Osteoblast (primary cell): ENCODE measurements at regions not wholly inside any gene's neighbourhood (a gene's known extent, or its start where the extent isn't known, plus 50 kb on each side); places are given as distances from the start of the nearest gene placed in this dataset.

ENCODE experiments used
- DNase-seq: peaks from one replicate; pipeline ENCODE4 v3.0.0; 2011; ENCODE audit warnings: low spot score, mixed read lengths; ENCODE audit not compliant: insufficient read length; ENCODE audit errors: missing footprints
- H2AFZ ChIP-seq: 2 replicates; pipeline ENCODE4 v1.6.0; 2011; ENCODE audit warnings: mild to moderate bottlenecking, low read length
- H3K27ac ChIP-seq: 2 replicates; pipeline ENCODE4 v1.5.1; 2011; ENCODE audit warnings: mild to moderate bottlenecking, low read depth, low read length, moderate library complexity
- H3K27me3 ChIP-seq: 2 replicates; pipeline ENCODE4 v1.6.0; 2012; ENCODE audit warnings: mild to moderate bottlenecking, control low read depth, inconsistent platforms, low read length, moderate library complexity; ENCODE audit not compliant: insufficient read depth
- H3K36me3 ChIP-seq: 2 replicates; pipeline ENCODE4 v1.5.1; 2011; ENCODE audit warnings: mild to moderate bottlenecking, low read length, control low read depth, moderate library complexity; ENCODE audit not compliant: insufficient read depth
- H3K4me1 ChIP-seq: 2 replicates; pipeline ENCODE4 v1.5.1; 2011; ENCODE audit warnings: mild to moderate bottlenecking, low read length, control low read depth, moderate library complexity; ENCODE audit not compliant: insufficient read depth
- H3K4me2 ChIP-seq: 2 replicates; pipeline ENCODE4 v1.6.0; 2011; ENCODE audit warnings: mild to moderate bottlenecking, low read length; ENCODE audit not compliant: insufficient read depth
- H3K4me3 ChIP-seq: fragments of 200-600 bp; sonication (generic); 3 replicates; pipeline ENCODE4 v1.5.1; 2012; ENCODE audit warnings: mild to moderate bottlenecking, low read length, inconsistent platforms; ENCODE audit not compliant: insufficient read depth
- H3K79me2 ChIP-seq: 2 replicates; pipeline ENCODE4 v1.6.0; 2012; ENCODE audit warnings: mild to moderate bottlenecking, low read length, control low read depth, inconsistent platforms; ENCODE audit not compliant: insufficient read depth
- H3K9me3 ChIP-seq: 2 replicates; pipeline ENCODE4 v1.5.1; 2011; ENCODE audit warnings: low read depth, low read length, control low read depth
- H4K20me1 ChIP-seq: 2 replicates; pipeline ENCODE4 v1.6.0; 2012; ENCODE audit warnings: mild to moderate bottlenecking, low read length, control low read depth; ENCODE audit not compliant: insufficient read depth
- TF ChIP-seq, protein P1 (sequence below): IDR thresholded peaks from 2 replicates; pipeline ENCODE4 v1.5.1; 2011; ENCODE audit warnings: mild to moderate bottlenecking, low read depth, low read length, moderate library complexity; ENCODE audit errors: extremely low read depth

DNA sequence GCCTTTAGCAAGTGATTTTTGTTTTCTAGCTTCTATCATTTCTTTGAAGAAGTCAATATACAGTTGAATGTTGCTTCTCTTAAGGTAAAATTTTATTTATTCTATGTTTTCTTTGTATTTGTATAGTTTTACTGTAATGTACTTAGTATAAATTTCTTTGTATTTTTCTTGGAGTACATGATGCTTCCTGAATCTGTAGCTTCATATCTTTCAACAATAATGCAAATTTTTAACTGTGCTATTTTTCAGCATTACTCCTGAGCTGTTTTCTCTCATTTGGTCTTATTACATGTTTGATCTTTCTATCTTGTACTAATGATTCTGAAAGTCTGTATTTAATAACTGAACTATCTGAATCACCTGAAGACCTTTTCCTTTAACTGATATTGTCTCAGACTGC lies 253.9 kb upstream of the NXPH2 start:
- Histone ChIP-seq H3K79me2 (no peaks in the 10 kb centered on the region), H3K27ac (no peak overlapping the region), H3K4me2 (no peak overlapping the region), H3K36me3 (no peaks in the 10 kb centered on the region), H4K20me1 (no peaks in the 10 kb centered on the region), H3K9me3 (peaks cover 2% of the 10 kb centered on the region), H3K27me3 (no peaks in the 10 kb centered on the region), H2AFZ (no peak overlapping the region), H3K4me3 (no peak overlapping the region), H3K4me1 (no peaks in the 10 kb centered on the region)
- TF ChIP-seq, protein P1, sequence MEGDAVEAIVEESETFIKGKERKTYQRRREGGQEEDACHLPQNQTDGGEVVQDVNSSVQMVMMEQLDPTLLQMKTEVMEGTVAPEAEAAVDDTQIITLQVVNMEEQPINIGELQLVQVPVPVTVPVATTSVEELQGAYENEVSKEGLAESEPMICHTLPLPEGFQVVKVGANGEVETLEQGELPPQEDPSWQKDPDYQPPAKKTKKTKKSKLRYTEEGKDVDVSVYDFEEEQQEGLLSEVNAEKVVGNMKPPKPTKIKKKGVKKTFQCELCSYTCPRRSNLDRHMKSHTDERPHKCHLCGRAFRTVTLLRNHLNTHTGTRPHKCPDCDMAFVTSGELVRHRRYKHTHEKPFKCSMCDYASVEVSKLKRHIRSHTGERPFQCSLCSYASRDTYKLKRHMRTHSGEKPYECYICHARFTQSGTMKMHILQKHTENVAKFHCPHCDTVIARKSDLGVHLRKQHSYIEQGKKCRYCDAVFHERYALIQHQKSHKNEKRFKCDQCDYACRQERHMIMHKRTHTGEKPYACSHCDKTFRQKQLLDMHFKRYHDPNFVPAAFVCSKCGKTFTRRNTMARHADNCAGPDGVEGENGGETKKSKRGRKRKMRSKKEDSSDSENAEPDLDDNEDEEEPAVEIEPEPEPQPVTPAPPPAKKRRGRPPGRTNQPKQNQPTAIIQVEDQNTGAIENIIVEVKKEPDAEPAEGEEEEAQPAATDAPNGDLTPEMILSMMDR: no peak
- DNase-seq: no peak

GRCh38 chr2:139033300-139033699 lies 253.1 kb upstream of the NXPH2 start:
- H3K4me1 ChIP-seq: no peaks in the 10 kb centered on the region
- peaks cover 2% of the 10 kb centered on the region for H3K9me3 ChIP-seq
- no peak overlapping the region for H3K27ac ChIP-seq
- no peak overlapping the region for H3K4me3 ChIP-seq
- no peak overlapping the region for H3K4me2 ChIP-seq
- H3K36me3 ChIP-seq: no peaks in the 10 kb centered on the region
- no peak overlapping the region for H2AFZ ChIP-seq
- TF ChIP-seq, protein P1: no peak
- DNase-seq: no peak
- no peaks in the 10 kb centered on the region for H3K27me3 ChIP-seq
- H3K79me2 ChIP-seq: no peaks in the 10 kb centered on the region
- no peaks in the 10 kb centered on the region for H4K20me1 ChIP-seq

DNA sequence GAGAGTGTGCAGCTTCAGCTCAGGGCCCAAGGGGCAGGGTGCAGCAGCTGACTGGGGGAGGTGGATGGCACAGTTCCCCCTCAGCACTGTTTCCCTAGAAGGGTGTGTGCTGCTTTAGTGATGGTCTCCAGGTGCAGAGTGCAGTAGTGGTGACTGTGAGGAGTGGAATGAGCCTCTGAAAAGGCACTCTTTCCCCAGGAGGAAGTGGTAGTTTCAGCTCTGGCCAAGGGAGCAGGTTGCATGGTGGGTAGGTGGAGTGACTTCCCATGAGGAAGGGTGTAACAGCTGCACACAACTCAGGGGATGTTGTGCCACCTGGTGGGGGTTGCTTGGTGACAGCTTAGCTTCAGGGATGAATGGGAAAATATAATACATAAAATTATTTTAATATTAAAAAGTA lies 251.5 kb upstream of the NXPH2 start:
- no peaks in the 10 kb centered on the region for H3K79me2 ChIP-seq
- H4K20me1 ChIP-seq: no peaks in the 10 kb centered on the region
- no peak overlapping the region for H2AFZ ChIP-seq
- H3K4me2 ChIP-seq: no peak overlapping the region
- DNase-seq: no peak
- TF ChIP-seq, protein P1: no peak
- H3K27me3 ChIP-seq: no peaks in the 10 kb centered on the region
- no peak overlapping the region for H3K4me3 ChIP-seq
- no peak overlapping the region for H3K27ac ChIP-seq
- no peaks in the 10 kb centered on the region for H3K4me1 ChIP-seq
- no peaks in the 10 kb centered on the region for H3K36me3 ChIP-seq
- peaks cover 2% of the 10 kb centered on the region for H3K9me3 ChIP-seq

GRCh38 chr2:139020287-139020686 lies 240.1 kb upstream of the NXPH2 start:
- no peaks in the 10 kb centered on the region for H3K27me3 ChIP-seq
- H3K4me1 ChIP-seq: no peaks in the 10 kb centered on the region
- no peak overlapping the region for H3K4me3 ChIP-seq
- H3K36me3 ChIP-seq: no peaks in the 10 kb centered on the region
- no peaks in the 10 kb centered on the region for H3K79me2 ChIP-seq
- no peak for DNase-seq
- no peak overlapping the region for H2AFZ ChIP-seq
- TF ChIP-seq, protein P1: no peak
- no peak overlapping the region for H3K4me2 ChIP-seq
- H3K9me3 ChIP-seq: peaks cover 4% of the 10 kb centered on the region
- H4K20me1 ChIP-seq: no peaks in the 10 kb centered on the region
- H3K27ac ChIP-seq: no peak overlapping the region
